GM19043 (cell line): ENCODE measurements at regions not wholly inside any gene's neighbourhood (a gene's known extent, or its start where the extent isn't known, plus 50 kb on each side); places are given as distances from the start of the nearest gene placed in this dataset.

ENCODE experiments used
- ATAC-seq: cut with Tn5 transposase; IDR thresholded peaks from one replicate; pipeline ENCODE4 v1.9.1; 2021; ENCODE audit warnings: low read depth; ENCODE audit not compliant: unreplicated experiment

DNA sequence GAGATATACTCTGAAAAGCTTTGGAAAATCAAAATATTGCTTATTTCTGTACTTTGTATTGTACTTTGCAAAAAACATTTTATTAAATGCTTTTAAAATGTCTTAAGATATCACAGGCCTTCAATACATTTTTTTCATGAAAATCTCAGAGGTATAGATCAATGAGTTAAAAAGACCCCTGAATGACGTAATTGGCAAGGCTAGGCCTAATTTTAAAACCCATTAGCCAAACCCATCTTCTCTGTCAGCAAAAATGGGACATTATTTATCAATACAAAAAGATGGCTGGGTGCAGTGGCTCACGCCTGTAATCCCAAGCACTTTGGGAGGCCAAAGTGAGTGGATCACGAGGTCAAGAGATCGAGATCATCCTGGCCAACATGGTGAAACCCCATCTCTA, 84.8 kb upstream of the PAK5 start:
- no peak for ATAC-seq

DNA sequence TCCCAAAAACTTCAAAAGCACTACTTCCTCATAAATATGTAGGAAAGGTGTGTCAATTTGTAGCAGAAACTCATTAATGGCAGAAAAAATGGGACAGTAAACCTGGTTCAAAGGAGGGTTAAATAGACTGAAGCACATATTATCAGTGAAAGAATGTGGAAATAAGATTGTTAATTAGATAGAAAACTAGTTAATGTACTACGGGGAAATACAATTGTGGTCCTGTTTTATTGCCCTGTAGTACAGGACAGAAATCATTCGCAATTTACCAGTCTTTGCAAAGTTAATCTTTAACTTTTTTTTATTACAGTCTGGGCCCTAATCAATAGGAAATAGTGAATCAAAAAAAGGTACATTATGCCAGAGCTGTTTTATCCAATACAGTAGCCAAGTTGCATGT, 82.0 kb upstream of the PAK5 start:
- no peak for ATAC-seq

DNA sequence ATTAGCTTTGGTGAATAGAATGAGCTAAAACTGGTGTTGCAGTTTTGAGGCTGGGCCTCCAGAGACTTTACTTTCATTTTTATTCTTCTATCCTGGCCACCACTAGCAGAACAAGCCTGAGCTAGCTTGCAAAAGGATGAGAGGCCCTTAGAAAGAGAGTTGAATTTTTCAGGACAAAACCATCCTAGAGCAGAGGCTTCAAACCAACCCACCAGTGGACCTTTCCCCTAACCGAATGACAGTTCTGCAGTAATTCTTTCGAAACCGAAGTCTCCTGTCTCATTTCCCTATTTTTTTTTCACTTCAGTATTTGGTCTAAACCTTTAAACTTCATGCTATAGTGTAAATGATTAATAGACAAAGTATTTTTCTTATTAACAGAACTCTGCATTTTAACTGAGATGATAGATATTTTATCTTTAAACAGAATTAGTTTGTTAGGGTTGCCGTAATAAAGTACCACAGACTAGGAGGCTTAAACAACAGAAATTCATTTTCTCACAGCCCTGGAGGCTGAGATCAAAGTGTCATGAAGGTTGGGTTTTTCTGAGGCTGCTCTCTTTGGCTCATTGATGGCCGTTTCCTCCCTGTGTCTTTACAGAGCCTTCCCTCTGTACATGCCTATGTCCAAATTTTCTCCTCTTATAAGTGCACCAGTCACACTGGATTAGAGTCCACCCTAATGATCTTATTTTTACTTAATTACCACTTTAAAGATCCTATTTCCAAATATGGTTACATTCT, 80.6 kb upstream of the PAK5 start:
- ATAC-seq = peak; percentile 90

DNA sequence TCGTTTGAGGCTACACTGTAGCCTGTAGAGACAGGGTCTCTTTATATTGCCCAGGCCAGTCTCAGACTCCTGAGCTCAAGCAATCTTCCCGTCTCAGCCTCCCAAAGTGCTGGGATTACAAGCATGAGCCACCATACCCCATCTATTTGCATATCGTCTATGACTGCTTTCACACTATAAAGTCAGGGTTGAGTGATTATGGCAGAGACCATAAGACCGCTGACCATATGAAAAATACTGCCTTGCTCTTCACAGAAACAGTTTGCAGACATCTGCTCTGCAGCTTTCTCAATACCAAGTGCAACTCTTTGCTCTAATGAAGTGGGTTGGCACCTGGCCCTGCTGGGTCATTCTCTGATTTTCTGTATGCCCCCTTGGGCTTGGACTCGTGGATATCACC, 79.5 kb upstream of the PAK5 start:
- no peak for ATAC-seq

DNA sequence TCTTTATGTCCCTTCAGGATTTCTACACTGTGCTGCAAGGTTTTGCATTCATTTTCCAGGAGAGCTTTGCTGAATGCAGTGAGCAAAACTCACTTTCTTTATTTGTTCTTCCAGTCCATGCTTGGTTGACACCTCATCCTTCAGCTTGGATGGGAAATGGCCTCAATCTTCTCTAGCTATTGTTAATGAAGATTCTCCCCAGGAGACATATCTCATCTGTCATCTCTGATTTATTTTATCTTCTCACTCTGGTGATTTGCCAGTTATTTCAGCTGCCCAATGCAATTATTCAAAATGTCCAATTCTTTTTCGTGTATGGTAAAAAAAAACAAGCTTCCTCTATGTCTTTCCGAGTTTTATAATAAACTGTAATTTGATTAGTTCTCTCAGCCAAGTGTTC, 77.9 kb upstream of the PAK5 start:
- no peak for ATAC-seq

DNA sequence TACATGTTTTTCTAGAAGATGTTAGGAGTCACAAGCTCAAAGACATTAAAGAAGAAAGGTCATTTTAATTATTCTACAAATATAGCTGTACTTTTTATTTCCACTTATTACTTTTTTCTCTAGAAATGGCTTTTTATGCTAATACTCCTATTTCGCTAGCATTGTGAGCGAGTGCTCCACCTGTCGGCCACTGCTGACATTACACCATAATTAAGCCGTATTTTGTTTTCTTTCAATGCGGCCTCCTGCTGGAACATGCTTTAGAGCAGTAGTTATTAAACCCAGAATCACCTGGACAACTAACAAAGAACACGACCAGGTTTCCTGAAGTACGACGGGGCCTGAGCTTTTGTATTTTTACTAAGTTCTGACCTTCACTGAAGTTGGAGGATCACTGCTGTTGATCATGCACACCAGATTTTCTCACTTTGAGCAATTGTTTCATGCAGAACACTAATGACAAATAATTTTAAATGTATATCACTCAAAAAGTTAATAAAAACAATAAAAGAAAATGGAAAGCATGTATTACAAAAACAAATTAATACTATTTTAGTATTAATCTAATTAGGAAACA, 74.1 kb upstream of the PAK5 start:
- no peak for ATAC-seq

DNA sequence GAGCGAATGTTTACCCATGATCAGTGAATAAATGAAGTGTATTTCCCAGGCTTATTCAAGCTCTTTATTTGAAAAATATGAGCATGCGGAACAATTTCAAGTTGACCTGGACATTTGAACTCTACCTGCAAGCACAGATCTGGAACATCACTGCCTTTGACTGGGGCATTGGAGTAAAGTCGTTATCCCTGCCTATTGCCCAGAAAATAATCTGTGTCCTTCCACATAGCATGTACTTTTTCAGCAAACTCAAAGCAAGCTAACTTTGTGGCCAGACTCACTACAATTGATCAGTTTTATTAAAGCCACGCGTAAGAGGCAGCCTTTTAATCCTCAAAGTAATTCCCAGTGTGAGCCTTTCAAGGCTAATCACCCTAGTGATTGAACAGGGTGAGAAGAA, 73.4 kb upstream of the PAK5 start:
- no peak for ATAC-seq

DNA sequence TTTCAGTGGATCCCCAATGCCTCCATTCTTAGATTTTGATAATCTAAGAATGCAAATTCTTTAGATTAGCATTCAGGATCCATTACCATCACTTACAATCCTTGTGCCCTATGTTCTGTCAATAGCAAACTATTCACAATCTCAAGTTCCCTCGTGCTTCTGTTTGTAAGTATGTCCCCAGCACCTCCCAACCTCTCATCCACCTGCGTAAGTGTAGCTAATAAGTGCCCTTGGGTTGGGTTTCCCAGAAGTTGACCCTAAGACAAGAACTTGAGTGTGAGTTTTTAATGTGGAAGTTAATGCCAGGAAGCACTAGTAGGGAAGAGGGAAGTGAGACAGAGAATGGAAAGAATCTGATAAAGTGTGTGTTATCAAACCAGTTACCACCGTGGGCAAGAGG, 72.6 kb upstream of the PAK5 start:
- ATAC-seq = no peak

DNA sequence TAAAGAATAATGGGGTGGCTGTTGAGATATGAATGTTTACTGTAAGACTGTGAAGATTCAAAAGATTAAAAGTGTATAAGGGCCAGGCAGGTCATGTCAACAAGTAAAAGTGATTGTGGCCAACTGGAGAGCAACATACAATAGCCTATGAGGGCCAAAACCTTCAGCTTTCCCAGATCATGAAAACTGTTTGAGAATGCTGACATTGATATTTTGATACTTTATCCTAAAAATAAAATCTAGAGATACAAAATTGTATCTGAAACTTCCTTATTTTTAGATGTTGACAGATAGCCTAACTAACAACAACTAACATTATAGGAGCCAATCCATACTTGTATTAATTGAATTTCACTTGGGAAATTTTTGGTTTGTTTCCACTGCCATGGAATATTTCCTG, 70.3 kb upstream of the PAK5 start:
- ATAC-seq = no peak

DNA sequence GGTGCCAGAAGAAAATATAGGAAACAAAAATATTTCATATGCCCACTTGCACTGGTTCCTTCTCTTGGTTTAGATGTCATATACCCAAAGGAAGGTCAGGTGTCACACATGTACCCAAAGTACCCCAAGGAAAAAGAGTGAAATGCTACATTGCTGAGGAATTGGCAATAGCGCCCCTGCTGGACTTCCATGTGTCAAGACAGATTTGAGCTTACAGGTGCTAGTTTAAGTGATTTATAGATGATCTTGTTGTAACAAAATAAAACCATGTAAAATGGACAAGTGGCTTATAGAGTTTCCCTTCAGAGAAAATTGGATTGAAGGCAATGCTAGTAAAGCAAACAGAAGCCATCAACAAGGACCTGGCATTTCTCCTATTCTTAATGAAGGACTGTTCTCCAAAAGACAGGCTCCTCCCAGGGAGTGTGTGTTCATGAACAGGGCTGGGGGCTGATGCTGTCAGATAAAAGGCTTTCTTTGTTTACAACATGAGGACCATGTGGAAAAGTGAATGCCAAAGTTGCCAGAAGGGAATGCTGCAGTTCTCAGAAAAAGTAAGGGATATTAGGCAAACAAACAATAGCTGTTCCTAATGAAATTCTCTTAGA, 64.3 kb upstream of the PAK5 start:
- ATAC-seq = no peak

DNA sequence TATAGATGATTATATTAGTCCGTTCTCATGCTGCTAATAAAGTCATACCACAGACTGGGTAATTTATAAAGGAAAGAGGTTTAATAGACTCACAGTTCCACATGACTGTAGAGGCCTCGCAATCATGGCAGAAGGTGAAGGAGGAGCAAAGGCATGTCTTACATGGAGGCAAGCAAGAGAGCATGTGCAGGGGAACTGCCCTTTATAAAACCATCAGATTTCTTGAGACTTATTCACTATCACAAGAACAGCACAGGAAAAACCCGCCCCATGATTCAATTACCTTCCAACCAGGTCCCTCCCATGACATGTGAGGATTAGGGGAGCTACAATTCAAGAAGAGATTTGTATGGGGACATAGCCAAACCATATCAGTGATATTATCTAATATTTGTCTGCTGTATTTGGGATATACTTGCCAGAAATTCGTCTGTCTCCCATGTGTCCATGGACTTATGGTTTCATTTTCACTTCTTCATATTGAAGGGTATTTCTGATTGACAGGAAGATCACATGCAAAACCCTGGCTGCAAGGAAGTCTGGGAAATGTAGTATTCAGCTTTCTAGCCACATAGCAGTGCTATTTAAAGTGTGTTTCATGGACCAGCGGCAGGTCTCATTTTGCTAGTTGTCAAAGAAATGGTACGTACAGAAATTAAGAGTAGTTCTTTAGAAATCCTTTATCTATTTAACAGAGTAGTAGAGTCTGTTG, 50.5 kb upstream of the PAK5 start:
- ATAC-seq = no peak
